ENCODE measurements at regions not wholly inside any gene's neighbourhood (a gene's known extent, or its start where the extent isn't known, plus 50 kb on each side); places are given as distances from the start of the nearest gene placed in this dataset.

DNA sequence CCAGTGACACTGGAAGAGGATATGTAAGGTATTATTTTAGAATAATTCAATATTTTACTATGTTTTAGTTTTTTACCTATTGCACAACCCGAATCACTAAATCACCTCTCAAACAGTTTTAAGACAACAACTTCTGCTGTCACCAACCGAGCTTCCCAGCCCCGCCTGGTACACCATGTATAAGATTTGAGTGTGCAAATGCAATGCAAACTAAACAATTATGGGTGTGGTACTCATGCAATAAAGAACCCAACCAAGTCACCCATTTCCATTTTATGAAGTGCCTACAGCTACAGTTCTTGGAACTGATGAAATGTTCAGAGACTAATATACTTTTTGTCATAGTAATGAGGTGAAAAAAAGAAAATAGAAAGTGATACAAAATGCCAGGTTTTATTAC, 256.2 kb downstream of the TAFA4 start:
- TF ChIP-seq EZH2phosphoT487 (IDR thresholded peaks at IDR 0.05; ENCODE audit: borderline replicate concordance), result no peak
- Histone ChIP-seq H3K27me3 (ENCODE audit: insufficient read depth, low read length, poor library complexity, severe bottlenecking) (no peaks in the 10 kb centered on the region), H3K9me2 (replicated peaks; ENCODE audit: low read depth, low read length) (no peaks in the 10 kb centered on the region), H3K9me3 (ENCODE audit: insufficient read depth, low read depth, low read length) (no peaks in the 10 kb centered on the region), H3K79me2 (ENCODE audit: insufficient read depth, low read length) (no peaks in the 10 kb centered on the region), H3F3A (ENCODE audit: low read depth) (no peaks in the 10 kb centered on the region), H4K20me1 (ENCODE audit: insufficient read depth, low read length, poor library complexity, severe bottlenecking) (no peaks in the 10 kb centered on the region), H3K4me2 (ENCODE audit: low read depth, low read length, poor library complexity, severe bottlenecking) (no peak overlapping the region), H3K4me3 (ENCODE audit: low read length, poor library complexity, severe bottlenecking) (no peak overlapping the region), H3K9ac (ENCODE audit: low read depth, low read length, poor library complexity, severe bottlenecking) (no peak overlapping the region), H2AFZ (ENCODE audit: low read length) (no peak overlapping the region), H3K36me3 (ENCODE audit: insufficient read depth, low read length) (no peaks in the 10 kb centered on the region), H3K4me1 (ENCODE audit: insufficient read depth, low read length, poor library complexity, severe bottlenecking) (no peaks in the 10 kb centered on the region)

DNA sequence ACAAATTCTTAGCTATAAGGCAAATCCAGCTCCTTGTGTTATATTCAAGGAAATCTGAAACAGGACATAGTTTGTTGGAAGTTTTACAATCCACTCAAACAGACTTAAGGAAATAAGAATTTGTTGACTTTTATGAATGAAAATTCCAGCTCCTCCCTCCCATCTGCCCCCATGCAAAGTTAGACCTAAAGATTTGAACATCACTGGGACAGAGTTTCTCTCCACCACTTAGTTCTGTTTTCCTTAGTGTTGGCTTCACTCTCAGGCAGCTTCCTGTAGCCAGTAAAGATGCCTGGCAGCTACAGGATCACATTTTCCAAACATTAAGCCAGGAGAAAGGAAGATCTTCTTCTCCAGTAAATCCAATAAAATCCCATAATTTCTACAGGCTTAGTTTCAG, 265.0 kb downstream of the TAFA4 start:
- H3K27me3 ChIP-seq (ENCODE audit: insufficient read depth, low read length, poor library complexity, severe bottlenecking), result no peaks in the 10 kb centered on the region

DNA sequence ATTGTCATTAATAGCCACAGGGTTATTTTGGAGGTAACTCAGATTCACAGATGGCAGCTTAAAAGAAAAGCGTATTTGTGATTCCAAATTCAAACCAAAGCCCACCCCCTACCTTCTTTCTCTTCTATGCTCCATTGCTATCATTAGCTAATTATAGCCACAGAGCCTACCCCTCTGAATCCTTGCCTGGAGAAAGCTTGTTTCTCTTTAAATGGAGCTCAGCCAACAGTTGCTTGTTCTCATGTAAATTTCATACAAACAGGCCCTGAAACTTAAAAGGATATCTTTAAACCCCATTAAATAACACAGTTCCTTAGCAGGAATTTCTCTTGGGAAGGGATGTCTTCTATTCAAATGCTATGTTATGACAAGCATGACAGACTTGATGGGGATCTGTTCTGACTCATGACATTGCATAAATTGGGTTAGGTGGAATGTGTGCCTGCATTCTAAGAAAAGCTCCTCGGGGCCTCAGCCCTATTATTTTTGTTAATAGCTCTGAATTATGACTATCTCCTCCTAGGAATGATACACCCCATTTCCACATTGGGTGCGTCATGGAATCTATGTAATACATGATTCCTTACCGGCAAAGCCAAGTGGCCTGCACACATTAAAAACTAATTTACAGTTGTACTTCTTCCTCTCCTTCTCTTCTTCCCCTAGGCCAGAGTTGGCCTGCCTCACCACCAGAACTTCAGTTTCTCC, 265.8 kb downstream of the TAFA4 start:
- no peaks in the 10 kb centered on the region for H3F3A ChIP-seq (ENCODE audit: low read depth)
- H3K9me3 ChIP-seq (ENCODE audit: insufficient read depth, low read depth, low read length), result no peaks in the 10 kb centered on the region
- no peaks in the 10 kb centered on the region for H3K27me3 ChIP-seq (ENCODE audit: insufficient read depth, low read length, poor library complexity, severe bottlenecking)
- no peaks in the 10 kb centered on the region for H3K4me1 ChIP-seq (ENCODE audit: insufficient read depth, low read length, poor library complexity, severe bottlenecking)
- no peak overlapping the region for H2AFZ ChIP-seq (ENCODE audit: low read length)
- no peaks in the 10 kb centered on the region for H3K36me3 ChIP-seq (ENCODE audit: insufficient read depth, low read length)
- H3K79me2 ChIP-seq (ENCODE audit: insufficient read depth, low read length), result no peaks in the 10 kb centered on the region
- no peak overlapping the region for H3K4me3 ChIP-seq (ENCODE audit: low read length, poor library complexity, severe bottlenecking)
- TF ChIP-seq, protein P1, sequence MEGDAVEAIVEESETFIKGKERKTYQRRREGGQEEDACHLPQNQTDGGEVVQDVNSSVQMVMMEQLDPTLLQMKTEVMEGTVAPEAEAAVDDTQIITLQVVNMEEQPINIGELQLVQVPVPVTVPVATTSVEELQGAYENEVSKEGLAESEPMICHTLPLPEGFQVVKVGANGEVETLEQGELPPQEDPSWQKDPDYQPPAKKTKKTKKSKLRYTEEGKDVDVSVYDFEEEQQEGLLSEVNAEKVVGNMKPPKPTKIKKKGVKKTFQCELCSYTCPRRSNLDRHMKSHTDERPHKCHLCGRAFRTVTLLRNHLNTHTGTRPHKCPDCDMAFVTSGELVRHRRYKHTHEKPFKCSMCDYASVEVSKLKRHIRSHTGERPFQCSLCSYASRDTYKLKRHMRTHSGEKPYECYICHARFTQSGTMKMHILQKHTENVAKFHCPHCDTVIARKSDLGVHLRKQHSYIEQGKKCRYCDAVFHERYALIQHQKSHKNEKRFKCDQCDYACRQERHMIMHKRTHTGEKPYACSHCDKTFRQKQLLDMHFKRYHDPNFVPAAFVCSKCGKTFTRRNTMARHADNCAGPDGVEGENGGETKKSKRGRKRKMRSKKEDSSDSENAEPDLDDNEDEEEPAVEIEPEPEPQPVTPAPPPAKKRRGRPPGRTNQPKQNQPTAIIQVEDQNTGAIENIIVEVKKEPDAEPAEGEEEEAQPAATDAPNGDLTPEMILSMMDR (conservative IDR thresholded peaks at IDR 0.05; ENCODE audit: low read length), result no peak
- no peak for TF ChIP-seq EZH2phosphoT487 (IDR thresholded peaks at IDR 0.05; ENCODE audit: borderline replicate concordance)
- H4K20me1 ChIP-seq (ENCODE audit: insufficient read depth, low read length, poor library complexity, severe bottlenecking), result no peaks in the 10 kb centered on the region
- no peak overlapping the region for H3K9ac ChIP-seq (ENCODE audit: low read depth, low read length, poor library complexity, severe bottlenecking)
- H3K4me2 ChIP-seq (ENCODE audit: low read depth, low read length, poor library complexity, severe bottlenecking), result no peak overlapping the region
- no peaks in the 10 kb centered on the region for H3K9me2 ChIP-seq (replicated peaks; ENCODE audit: low read depth, low read length)

More for the DNA sequence above, 265.0 kb downstream of the TAFA4 start:
- no peaks in the 10 kb centered on the region for H3K36me3 ChIP-seq (ENCODE audit: insufficient read depth, low read length)
- no peaks in the 10 kb centered on the region for H3K9me2 ChIP-seq (replicated peaks; ENCODE audit: low read depth, low read length)
- no peak overlapping the region for H2AFZ ChIP-seq (ENCODE audit: low read length)
- no peaks in the 10 kb centered on the region for H3K9me3 ChIP-seq (ENCODE audit: insufficient read depth, low read depth, low read length)
- TF ChIP-seq, protein P1 (conservative IDR thresholded peaks at IDR 0.05; ENCODE audit: low read length), result no peak
- TF ChIP-seq EZH2phosphoT487 (IDR thresholded peaks at IDR 0.05; ENCODE audit: borderline replicate concordance), result no peak
- H4K20me1 ChIP-seq (ENCODE audit: insufficient read depth, low read length, poor library complexity, severe bottlenecking), result no peaks in the 10 kb centered on the region
- H3F3A ChIP-seq (ENCODE audit: low read depth), result no peaks in the 10 kb centered on the region
- no peak overlapping the region for H3K9ac ChIP-seq (ENCODE audit: low read depth, low read length, poor library complexity, severe bottlenecking)
- no peaks in the 10 kb centered on the region for H3K4me1 ChIP-seq (ENCODE audit: insufficient read depth, low read length, poor library complexity, severe bottlenecking)
- no peaks in the 10 kb centered on the region for H3K79me2 ChIP-seq (ENCODE audit: insufficient read depth, low read length)
- H3K4me2 ChIP-seq (ENCODE audit: low read depth, low read length, poor library complexity, severe bottlenecking), result no peak overlapping the region
- H3K4me3 ChIP-seq (ENCODE audit: low read length, poor library complexity, severe bottlenecking), result no peak overlapping the region

DNA sequence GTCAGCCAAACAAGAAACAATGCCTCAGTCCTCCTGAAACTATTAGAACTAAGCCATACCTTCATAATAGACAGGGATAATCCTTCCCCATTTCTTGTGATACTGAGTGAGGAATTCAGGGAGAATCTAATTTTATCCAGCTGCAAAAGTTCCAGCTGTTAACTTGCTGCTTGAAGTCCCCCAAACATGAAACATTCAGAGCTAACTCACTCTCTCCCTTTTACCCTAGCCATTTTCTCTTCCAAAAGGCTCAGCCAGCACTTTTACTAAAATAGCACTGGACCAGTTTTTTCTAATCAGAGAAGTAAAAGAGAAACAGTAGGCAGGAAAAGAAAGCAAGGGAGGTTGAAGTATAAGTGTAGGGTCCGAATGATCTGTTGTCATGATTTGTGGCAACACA, 268.1 kb downstream of the TAFA4 start:
- H3K9me2 ChIP-seq (replicated peaks; ENCODE audit: low read depth, low read length), result no peaks in the 10 kb centered on the region
- H3K9me3 ChIP-seq (ENCODE audit: insufficient read depth, low read depth, low read length), result no peaks in the 10 kb centered on the region
- H4K20me1 ChIP-seq (ENCODE audit: insufficient read depth, low read length, poor library complexity, severe bottlenecking), result no peaks in the 10 kb centered on the region
- no peaks in the 10 kb centered on the region for H3K4me1 ChIP-seq (ENCODE audit: insufficient read depth, low read length, poor library complexity, severe bottlenecking)
- no peaks in the 10 kb centered on the region for H3K36me3 ChIP-seq (ENCODE audit: insufficient read depth, low read length)
- H2AFZ ChIP-seq (ENCODE audit: low read length), result no peak overlapping the region
- H3K9ac ChIP-seq (ENCODE audit: low read depth, low read length, poor library complexity, severe bottlenecking), result no peak overlapping the region
- no peaks in the 10 kb centered on the region for H3K79me2 ChIP-seq (ENCODE audit: insufficient read depth, low read length)
- H3K4me3 ChIP-seq (ENCODE audit: low read length, poor library complexity, severe bottlenecking), result no peak overlapping the region
- H3F3A ChIP-seq (ENCODE audit: low read depth), result no peaks in the 10 kb centered on the region
- no peak overlapping the region for H3K4me2 ChIP-seq (ENCODE audit: low read depth, low read length, poor library complexity, severe bottlenecking)
- H3K27me3 ChIP-seq (ENCODE audit: insufficient read depth, low read length, poor library complexity, severe bottlenecking), result no peaks in the 10 kb centered on the region
- no peak for TF ChIP-seq EZH2phosphoT487 (IDR thresholded peaks at IDR 0.05; ENCODE audit: borderline replicate concordance)
- TF ChIP-seq, protein P1 (conservative IDR thresholded peaks at IDR 0.05; ENCODE audit: low read length), result no peak
